Glutamatergic neuron (in vitro differentiated cells): ENCODE measurements at regions not wholly inside any gene's neighbourhood (a gene's known extent, or its start where the extent isn't known, plus 50 kb on each side); places are given as distances from the start of the nearest gene placed in this dataset.

Experiments
- DNase-seq: peaks from one replicate; pipeline ENCODE4 v3.0.0; 2022
- H3K27ac Mint-ChIP-seq: one replicate; pipeline ENCODE4 v1.8.0; 2020; ENCODE audit warnings: mild to moderate bottlenecking, mixed read lengths, inconsistent platforms; ENCODE audit not compliant: unreplicated experiment
- H3K27me3 Mint-ChIP-seq: one replicate; pipeline ENCODE4 v1.8.0; 2020; ENCODE audit warnings: mild to moderate bottlenecking, moderate library complexity, mixed read lengths, inconsistent platforms; ENCODE audit not compliant: unreplicated experiment
- H3K36me3 Mint-ChIP-seq: one replicate; pipeline ENCODE4 v1.8.0; 2020; ENCODE audit warnings: mild to moderate bottlenecking, mixed read lengths, inconsistent platforms; ENCODE audit not compliant: unreplicated experiment
- H3K4me1 Mint-ChIP-seq: one replicate; pipeline ENCODE4 v1.8.0; 2020; ENCODE audit warnings: mild to moderate bottlenecking, low read depth, mixed read lengths, inconsistent platforms; ENCODE audit not compliant: unreplicated experiment
- H3K4me3 Mint-ChIP-seq: one replicate; pipeline ENCODE4 v1.8.0; 2020; ENCODE audit warnings: mild to moderate bottlenecking, mixed read lengths, inconsistent platforms; ENCODE audit not compliant: unreplicated experiment
- H3K9me3 Mint-ChIP-seq: one replicate; pipeline ENCODE4 v1.8.0; 2020; ENCODE audit warnings: mild to moderate bottlenecking, moderate library complexity, mixed read lengths, inconsistent platforms; ENCODE audit not compliant: unreplicated experiment
- CTCF ChIP-seq: fragments of 200-600 bp; sonication (generic); IDR thresholded peaks from one replicate; pipeline ENCODE4 v1.5.0; 2021; ENCODE audit not compliant: partially characterized antibody, unreplicated experiment

GRCh38 chr9:17863924-17864323 is 285.1 kb downstream of the SH3GL2 start:
- Mint-ChIP-seq H3K27ac (no peak overlapping the region), H3K4me1 (no peaks in the 10 kb centered on the region), H3K9me3 (no peaks in the 10 kb centered on the region), H3K36me3 (no peaks in the 10 kb centered on the region), H3K4me3 (no peak overlapping the region), H3K27me3 (no peaks in the 10 kb centered on the region)
- no peak for DNase-seq
- no peak for TF ChIP-seq CTCF

GRCh38 chr9:17864951-17865350 is 286.1 kb downstream of the SH3GL2 start:
- no peaks in the 10 kb centered on the region for H3K36me3 Mint-ChIP-seq
- H3K4me3 Mint-ChIP-seq: no peak overlapping the region
- H3K27ac Mint-ChIP-seq: no peak overlapping the region
- DNase-seq: no peak
- no peak for TF ChIP-seq CTCF
- H3K9me3 Mint-ChIP-seq: no peaks in the 10 kb centered on the region
- H3K27me3 Mint-ChIP-seq: no peaks in the 10 kb centered on the region
- no peaks in the 10 kb centered on the region for H3K4me1 Mint-ChIP-seq

GRCh38 chr9:17865881-17866280 is 287.0 kb downstream of the SH3GL2 start:
- H3K4me1 Mint-ChIP-seq: no peaks in the 10 kb centered on the region

GRCh38 chr9:17870722-17871121 is 291.9 kb downstream of the SH3GL2 start:
- no peak for DNase-seq
- Mint-ChIP-seq H3K27me3 (no peaks in the 10 kb centered on the region), H3K36me3 (no peaks in the 10 kb centered on the region), H3K4me1 (no peaks in the 10 kb centered on the region), H3K4me3 (no peak overlapping the region), H3K9me3 (no peaks in the 10 kb centered on the region), H3K27ac (no peak overlapping the region)
- TF ChIP-seq CTCF: no peak

More at GRCh38 chr9:17865881-17866280, 287.0 kb downstream of the SH3GL2 start:
- Mint-ChIP-seq H3K9me3 (no peaks in the 10 kb centered on the region), H3K4me3 (no peak overlapping the region), H3K27ac (no peak overlapping the region), H3K27me3 (no peaks in the 10 kb centered on the region), H3K36me3 (no peaks in the 10 kb centered on the region)
- no peak for DNase-seq
- TF ChIP-seq CTCF: no peak

- DNase-seq: no peak
- no peaks in the 10 kb centered on the region for H3K9me3 Mint-ChIP-seq
- H3K4me3 Mint-ChIP-seq: no peak overlapping the region
- H3K27me3 Mint-ChIP-seq: no peaks in the 10 kb centered on the region
- H3K4me1 Mint-ChIP-seq: no peaks in the 10 kb centered on the region
- H3K36me3 Mint-ChIP-seq: no peaks in the 10 kb centered on the region
- no peak for TF ChIP-seq CTCF
- no peak overlapping the region for H3K27ac Mint-ChIP-seq
Observed at GRCh38 chr9:17871213-17871890, 292.5 kb downstream of the SH3GL2 start.
